ENCODE measurements at regions not wholly inside any gene's neighbourhood (a gene's known extent, or its start where the extent isn't known, plus 50 kb on each side); places are given as distances from the start of the nearest gene placed in this dataset.
"Not testable (repeated sequence)": the region's sequence is repeated elsewhere in the genome, so short reads cannot be mapped to it uniquely, and the experiment has no call there.

DNA sequence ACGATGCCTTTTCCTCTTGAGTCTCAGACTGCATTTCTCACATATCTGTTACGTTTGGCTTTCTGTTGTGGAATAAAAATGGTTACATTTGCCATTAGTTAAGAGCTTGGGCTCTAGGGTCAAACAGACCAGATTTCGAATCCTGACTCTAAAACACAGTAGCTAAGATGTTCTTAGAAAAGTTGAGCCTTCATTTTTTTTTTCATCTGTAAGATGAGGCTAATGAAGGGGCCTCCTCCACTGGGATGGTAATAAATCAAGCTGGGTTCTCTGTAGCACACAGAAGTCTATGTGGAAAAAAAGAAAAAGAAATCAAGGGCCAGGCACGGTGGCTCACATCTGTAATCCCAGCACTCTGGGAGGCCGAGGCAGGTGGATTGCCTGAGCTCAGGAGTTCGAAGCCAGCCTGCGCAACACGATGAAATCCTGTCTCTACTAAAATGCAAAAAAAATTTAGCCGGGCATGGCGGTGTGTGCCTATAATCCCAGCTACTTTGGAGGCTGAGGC is 49.9 kb upstream of the CAPRIN1 start:
- no peak for DNase-seq

GRCh38 chr11:33999393-33999792 is 52.1 kb upstream of the CAPRIN1 start:
- DNase-seq = no peak

DNA sequence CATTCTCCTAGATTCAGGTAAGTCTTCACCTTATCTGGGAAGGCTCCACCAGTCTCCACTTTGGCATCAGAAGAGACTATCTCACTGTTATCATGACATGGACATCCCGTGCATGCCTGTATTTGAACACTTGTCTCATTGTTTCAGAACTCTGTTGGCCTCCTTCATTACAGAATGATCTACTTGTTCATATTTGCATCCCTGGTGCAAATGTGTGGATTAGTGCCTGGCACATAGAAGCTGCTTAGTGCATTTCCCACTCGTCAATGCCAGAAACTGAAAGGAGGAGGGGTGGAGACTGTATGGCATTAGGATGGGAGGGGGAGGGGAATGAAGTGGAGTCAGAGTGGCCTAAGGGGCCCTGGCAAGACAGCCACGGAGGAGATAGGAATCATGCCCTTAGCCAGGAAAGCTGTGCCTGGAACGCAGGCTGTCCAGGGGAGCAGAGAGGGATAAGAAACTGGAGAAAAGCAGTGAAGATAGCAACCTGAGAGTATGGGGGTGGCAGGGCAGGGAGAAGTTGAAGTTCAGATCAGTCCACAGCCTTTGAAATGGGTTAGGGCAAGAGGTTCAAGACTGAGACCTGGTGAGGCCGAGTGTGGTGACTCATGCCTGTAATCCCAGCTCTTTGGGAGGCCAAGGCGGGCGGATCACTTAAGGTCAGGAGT is 53.8 kb upstream of the CAPRIN1 start:
- DNase-seq = no peak

DNA sequence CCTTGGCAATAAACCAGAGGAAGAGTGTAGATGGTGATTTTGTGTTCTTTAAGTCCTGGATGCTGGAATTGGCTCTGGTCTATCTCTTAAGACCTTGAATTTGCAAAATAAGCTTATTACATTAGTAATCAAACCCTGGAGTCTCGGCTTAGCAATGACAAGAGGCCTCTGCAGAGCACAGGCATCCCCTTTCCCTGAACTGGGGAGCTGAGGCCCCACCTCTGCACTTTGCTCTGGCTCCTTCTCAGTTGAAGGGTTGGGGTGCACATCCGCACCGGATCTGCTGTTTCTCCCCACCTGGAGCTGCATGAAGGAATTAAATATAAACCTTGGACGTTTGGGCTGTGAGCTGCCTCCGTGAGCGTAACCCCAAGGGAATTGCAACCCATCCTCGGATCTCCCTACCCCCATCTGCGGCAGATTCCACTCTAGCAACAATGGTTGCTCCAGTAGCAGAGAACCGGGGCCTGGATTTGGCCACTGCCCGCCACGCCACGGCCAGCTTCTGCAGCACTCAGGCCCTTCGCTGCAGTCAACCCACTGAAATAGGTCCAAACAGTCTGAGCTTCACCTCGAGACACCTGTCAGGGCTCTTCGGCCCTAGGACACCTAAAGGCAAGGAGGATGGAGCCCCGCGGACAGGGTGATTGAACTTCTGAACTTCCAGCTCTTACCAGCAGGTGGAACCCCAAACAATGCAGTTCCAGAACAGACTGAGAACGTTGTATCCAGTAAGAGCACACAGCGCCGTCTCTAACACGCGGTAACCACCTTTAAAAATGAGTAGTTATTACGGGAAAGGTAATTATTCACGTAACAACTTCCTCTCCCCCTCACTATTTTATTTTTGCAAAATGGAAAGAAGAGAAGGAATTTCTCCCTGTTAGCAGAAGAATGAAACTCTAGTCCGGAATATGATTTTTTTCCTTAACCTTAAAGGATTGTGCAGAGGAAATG is 54.8 kb upstream of the CAPRIN1 start:
- peak; percentile 83 for DNase-seq

DNA sequence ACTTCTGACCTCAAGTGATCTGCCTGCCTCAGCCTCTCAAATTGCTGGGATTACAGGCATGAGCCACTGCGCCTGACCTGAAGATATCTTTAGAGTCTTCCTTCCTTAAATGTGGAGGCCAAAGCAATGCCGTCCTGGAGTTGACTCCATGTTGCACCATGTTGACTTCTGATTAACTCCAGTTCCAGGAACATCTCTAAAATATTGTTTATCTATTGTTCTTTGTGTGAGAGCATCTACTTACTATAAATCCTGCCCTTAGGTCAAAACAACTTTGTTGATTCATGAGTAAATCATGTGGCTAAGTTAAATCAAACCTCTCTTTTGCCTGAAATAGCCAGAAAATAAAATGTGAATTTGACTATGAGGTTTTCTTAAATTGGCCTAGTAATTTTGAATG is 56.6 kb upstream of the CAPRIN1 start:
- DNase-seq = no peak

DNA sequence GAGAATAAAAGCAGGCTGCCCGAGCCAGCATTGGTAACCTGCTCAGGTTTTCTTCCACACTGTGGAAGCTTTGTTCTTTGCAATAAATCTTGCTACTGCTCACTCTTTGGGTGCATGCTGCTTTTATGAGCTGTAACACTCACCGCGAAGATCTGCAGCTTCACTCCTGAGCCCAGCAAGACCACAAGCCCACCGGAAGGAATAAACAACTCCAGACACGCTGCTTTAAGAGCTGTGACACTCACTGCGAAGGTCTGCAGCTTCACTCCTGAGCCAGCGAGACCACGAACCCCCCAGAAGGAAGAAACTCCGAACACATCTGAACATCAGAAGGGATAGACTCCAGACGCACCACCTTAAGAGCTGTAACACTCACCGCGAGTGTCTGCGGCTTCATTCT is 60.4 kb upstream of the CAPRIN1 start:
- not testable (repeated sequence) for DNase-seq

- DNase-seq = not testable (repeated sequence)
Observed at GRCh38 chr11:33990131-33990530, 61.4 kb upstream of the CAPRIN1 start.

GRCh38 chr11:33989461-33989860 is 62.1 kb upstream of the CAPRIN1 start:
- no peak for DNase-seq

DNA sequence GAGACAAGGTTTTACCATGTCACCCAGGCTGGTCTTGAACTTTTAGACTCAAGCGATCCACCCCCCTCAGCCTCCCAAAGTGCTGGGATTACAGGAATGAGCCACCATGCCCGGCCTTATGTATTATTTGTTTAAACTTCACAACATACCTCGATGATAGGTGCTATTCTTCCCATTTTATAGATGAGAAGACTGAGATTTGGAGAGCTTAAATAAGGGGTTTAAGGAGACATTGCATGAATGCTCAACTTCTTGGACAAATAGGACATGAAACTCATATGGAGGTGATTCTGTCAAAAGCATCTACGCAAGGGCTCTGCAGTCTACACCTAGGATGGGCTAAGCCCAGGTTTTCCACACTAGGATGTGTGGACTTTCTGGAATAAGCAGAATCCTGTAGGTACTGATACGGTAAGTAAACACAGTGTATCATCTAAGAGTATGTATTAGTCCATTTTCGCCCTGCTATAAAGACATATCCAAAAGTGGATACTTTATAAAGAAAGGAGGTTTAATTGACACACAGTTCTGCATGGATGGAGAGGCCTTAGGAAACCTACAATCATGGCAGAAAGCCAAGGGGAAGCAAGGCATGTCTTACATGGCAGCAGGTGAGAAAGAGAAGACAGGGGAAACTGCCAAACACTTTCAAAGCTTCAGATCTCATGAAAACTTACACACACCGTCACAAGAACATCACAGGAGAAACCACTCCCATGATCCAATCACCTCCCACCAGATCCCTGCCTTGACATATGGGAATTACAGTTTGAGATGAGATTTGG is 62.8 kb upstream of the CAPRIN1 start:
- no peak for DNase-seq

DNA sequence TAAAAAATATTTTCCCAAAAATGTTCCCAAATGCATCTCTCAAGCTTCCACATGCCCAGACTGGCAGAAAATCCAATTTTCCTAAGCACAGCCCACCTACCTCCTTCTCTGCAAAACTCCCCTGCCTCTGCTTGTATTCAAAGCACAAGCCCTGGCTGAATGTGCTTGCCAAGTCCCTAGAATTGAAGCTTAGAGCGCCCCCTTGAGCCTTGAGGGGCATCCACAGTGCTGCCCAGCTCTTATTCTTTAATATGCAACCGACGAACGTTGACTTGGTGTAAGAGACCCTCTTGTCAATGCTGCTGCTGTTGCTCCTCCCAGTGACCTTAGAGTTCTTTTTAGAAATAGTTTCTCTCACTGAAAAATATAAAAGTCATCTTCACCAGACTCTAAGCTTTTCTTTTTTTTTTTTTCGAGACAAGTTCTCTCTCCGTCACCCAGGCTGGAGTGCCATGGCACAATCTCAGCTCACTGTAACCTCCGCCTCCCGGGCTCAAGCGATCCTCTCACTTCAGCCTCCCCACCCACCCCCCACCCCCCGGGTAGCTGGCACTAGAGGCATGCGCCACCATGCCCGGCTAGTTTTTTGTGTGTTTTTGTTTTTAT is 63.5 kb upstream of the CAPRIN1 start:
- peak; percentile 77 for DNase-seq

DNA sequence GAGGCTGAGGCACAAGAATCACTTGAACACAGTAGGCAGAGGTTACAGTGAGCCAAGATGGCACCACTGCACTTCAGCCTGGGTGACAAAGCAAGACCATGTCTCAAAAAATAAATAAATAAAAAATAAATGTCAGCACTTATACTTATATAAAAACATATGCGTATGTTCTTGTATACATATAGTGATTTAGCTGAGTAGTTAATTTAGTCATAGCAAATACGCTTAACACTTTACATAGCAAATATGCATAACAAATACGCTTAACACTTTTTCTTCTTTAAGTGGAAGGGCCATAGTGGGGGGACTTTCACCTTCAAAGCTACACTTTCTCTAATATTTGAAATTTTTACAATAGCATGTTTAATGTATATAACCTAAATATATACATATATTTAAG is 64.0 kb upstream of the CAPRIN1 start:
- DNase-seq = no peak

DNA sequence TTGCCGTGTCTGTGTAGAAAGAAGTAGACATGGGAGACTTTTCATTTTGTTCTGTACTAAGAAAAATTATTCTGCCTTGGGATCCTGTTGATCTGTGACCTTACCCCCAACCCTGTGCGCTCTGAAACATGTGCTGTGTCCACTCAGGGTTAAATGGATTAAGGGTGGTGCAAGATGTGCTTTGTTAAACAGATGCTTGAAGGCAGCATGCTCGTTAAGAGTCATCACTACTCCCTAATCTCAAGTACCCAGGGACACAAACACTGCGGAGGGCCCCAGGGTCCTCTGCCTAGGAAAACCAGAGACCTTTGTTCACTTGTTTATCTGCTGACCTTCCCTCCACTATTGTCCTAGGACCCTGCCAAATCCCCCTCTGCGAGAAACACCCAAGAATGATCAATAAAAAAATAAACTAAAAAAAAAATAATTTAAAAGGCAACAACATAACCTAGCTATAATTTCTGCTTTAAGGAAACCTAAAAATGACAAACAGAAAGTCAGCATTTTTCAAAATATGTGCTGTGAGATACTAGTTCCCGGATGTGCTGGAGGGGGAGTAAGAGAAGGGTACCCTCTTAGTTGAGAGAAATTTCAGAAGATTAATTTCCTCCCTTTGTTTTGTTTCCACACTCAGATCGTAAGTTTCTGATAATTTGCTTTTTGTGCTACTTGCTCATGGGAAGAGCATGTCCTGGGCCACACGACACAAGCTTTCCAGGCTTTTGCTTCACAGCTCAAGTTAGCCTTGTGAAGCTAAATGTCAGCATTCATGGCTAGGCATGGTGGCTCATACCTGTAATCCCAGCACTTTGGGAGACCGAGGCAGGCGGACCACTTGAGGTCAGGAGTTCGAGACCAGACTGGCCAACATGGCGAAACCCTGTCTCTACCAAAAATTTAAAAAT is 64.7 kb upstream of the CAPRIN1 start:
- DNase-seq = not testable (repeated sequence)

- no peak for DNase-seq
Observed at GRCh38 chr11:33984682-33985389, 66.7 kb upstream of the CAPRIN1 start.

GRCh38 chr11:33982661-33983060 is 68.9 kb upstream of the CAPRIN1 start:
- DNase-seq = no peak

DNA sequence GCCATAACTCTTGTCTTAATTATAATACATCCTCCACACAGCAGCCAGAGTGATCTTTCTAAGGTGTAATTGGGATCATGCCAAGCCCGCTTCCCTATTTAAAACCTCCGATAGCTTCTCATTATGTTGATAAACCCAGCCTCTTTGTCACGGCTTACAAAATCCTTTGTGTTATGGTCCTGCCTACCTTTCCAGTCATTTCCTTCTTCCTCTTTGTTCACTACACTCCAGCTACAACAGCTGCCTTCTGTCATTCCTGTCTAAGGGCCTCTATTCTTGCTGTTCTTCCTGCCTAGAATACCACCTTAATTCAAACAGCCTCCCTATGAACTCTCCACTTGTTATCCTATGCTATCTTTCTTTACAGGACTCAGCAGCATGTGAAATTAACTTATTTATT is 70.6 kb upstream of the CAPRIN1 start:
- no peak for DNase-seq

DNA sequence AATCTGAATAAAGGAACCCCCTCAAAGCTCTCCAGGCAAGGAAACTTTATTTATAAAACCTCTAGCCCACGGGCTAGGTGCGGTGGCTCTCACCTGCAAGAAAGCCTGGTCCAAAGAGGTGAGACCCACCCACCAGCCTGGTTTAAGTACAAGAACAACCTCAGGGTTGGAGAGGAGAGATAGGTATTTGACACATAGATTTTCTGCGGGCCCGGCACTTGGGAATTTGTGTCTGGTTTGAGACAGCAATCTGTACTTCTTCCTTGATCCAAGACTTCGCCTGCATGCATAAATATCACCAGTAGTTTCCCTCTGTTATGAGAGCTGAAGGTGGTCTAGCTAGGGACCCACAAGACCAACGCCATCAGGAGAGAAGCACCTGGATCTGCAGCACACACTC is 73.2 kb upstream of the CAPRIN1 start:
- no peak for DNase-seq

GRCh38 chr11:33977676-33978075 is 73.9 kb upstream of the CAPRIN1 start:
- no peak for DNase-seq

GRCh38 chr11:33976495-33977199 is 74.9 kb upstream of the CAPRIN1 start:
- DNase-seq = no peak

- no peak for DNase-seq
Observed at GRCh38 chr11:33974804-33975203, 76.7 kb upstream of the CAPRIN1 start.

DNA sequence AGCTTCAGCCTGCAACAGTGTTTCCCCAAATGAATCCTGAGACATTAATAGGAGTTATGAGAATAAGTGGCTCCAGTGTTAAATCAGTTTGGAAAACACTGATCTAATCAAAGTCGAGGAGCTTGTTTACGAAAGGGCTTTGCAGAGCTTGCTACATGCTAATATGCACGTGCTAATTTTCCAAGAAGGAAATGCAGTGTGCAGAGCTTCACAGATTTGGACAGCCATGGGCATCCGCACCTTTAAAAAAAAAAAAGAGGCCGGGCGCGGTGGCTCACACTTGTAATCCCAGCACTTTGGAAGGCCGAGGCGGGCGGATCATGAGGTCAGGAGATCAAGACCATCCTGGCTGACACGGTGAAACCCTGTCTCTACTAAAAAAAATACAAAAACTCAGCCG is 79.7 kb upstream of the LMO2 start:
- DNase-seq = not testable (repeated sequence)

All from CD4-positive, alpha-beta T cell treated with Interleukin-17A for 1 hour (primary cell).